ENCODE measurements at regions not wholly inside any gene's neighbourhood (a gene's known extent, or its start where the extent isn't known, plus 50 kb on each side); places are given as distances from the start of the nearest gene placed in this dataset.

- in situ Hi-C loops (cut with HindIII; ENCODE audit: low pct_unique_long_range_greater_than_20kb, low sequenced_read_pairs) = no loop called here
- DNase-seq (ENCODE audit: low read depth, low spot score) = no peak
Measured at GRCh38 chr1:112319371-112320040, 76.5 kb upstream of the CTTNBP2NL start.

- in situ Hi-C loops (cut with HindIII; ENCODE audit: low pct_unique_long_range_greater_than_20kb, low sequenced_read_pairs) = no loop called here
- DNase-seq (ENCODE audit: low read depth, low spot score) = no peak
Measured at GRCh38 chr1:112320058-112320457, 76.0 kb upstream of the CTTNBP2NL start.

GRCh38 chr1:112322018-112322417 lies 74.0 kb upstream of the CTTNBP2NL start:
- in situ Hi-C loops (cut with HindIII; ENCODE audit: low pct_unique_long_range_greater_than_20kb, low sequenced_read_pairs) = no loop called here
- no peak for DNase-seq (ENCODE audit: low read depth, low spot score)

- DNase-seq (ENCODE audit: low read depth, low spot score) = no peak
- in situ Hi-C loops (cut with HindIII; ENCODE audit: low pct_unique_long_range_greater_than_20kb, low sequenced_read_pairs) = no loop called here
Measured at GRCh38 chr1:112322983-112323678, 72.9 kb upstream of the CTTNBP2NL start.

GRCh38 chr1:112325504-112325903 lies 70.5 kb upstream of the CTTNBP2NL start:
- in situ Hi-C loops (cut with HindIII; ENCODE audit: low pct_unique_long_range_greater_than_20kb, low sequenced_read_pairs) = no loop called here
- no peak for DNase-seq (ENCODE audit: low read depth, low spot score)

GRCh38 chr1:112328600-112328999 lies 67.4 kb upstream of the CTTNBP2NL start:
- no peak for DNase-seq (ENCODE audit: low read depth, low spot score)
- in situ Hi-C loops (cut with HindIII; ENCODE audit: low pct_unique_long_range_greater_than_20kb, low sequenced_read_pairs) = no loop called here

GRCh38 chr1:112332176-112333150 lies 63.6 kb upstream of the CTTNBP2NL start:
- in situ Hi-C loops (cut with HindIII; ENCODE audit: low pct_unique_long_range_greater_than_20kb, low sequenced_read_pairs) = no loop called here
- no peak for DNase-seq (ENCODE audit: low read depth, low spot score)

- no peak for DNase-seq (ENCODE audit: low read depth, low spot score)
- in situ Hi-C loops (cut with HindIII; ENCODE audit: low pct_unique_long_range_greater_than_20kb, low sequenced_read_pairs) = no loop called here
Measured at GRCh38 chr1:112335351-112335750, 60.7 kb upstream of the CTTNBP2NL start.

- DNase-seq (ENCODE audit: low read depth, low spot score) = peak; percentile 63
- in situ Hi-C loops (cut with HindIII; ENCODE audit: low pct_unique_long_range_greater_than_20kb, low sequenced_read_pairs) = no loop called here
Measured at GRCh38 chr1:112337028-112337531, 58.9 kb upstream of the CTTNBP2NL start.

- DNase-seq (ENCODE audit: low read depth, low spot score) = no peak
- in situ Hi-C loops (cut with HindIII; ENCODE audit: low pct_unique_long_range_greater_than_20kb, low sequenced_read_pairs) = no loop called here
Measured at GRCh38 chr1:112341986-112342385, 54.0 kb upstream of the CTTNBP2NL start.

GRCh38 chr1:112342558-112342957 lies 53.5 kb upstream of the CTTNBP2NL start:
- no peak for DNase-seq (ENCODE audit: low read depth, low spot score)
- in situ Hi-C loops (cut with HindIII; ENCODE audit: low pct_unique_long_range_greater_than_20kb, low sequenced_read_pairs) = no loop called here

- no peak for DNase-seq (ENCODE audit: low read depth, low spot score)
- in situ Hi-C loops (cut with HindIII; ENCODE audit: low pct_unique_long_range_greater_than_20kb, low sequenced_read_pairs) = no loop called here
Measured at GRCh38 chr1:112344754-112345423, 51.1 kb upstream of the CTTNBP2NL start.

All from SK-MEL-5 (cell line).